ENCODE measurements at regions not wholly inside any gene's neighbourhood (a gene's known extent, or its start where the extent isn't known, plus 50 kb on each side); places are given as distances from the start of the nearest gene placed in this dataset.
A peak's percentile ranks its signal among the peaks of the same experiment; 100 is the strongest.

- H3K27me3 ChIP-seq (replicated peaks; ENCODE audit: control insufficient read depth, insufficient read depth, low read length) = peaks cover 5% of the 10 kb centered on the region
- H3K4me3 ChIP-seq (replicated peaks; ENCODE audit: low read depth, low read length) = no peak overlapping the region
- DNase-seq (ENCODE audit: extremely low read depth, insufficient read length) = no peak
- TF ChIP-seq, protein P1, sequence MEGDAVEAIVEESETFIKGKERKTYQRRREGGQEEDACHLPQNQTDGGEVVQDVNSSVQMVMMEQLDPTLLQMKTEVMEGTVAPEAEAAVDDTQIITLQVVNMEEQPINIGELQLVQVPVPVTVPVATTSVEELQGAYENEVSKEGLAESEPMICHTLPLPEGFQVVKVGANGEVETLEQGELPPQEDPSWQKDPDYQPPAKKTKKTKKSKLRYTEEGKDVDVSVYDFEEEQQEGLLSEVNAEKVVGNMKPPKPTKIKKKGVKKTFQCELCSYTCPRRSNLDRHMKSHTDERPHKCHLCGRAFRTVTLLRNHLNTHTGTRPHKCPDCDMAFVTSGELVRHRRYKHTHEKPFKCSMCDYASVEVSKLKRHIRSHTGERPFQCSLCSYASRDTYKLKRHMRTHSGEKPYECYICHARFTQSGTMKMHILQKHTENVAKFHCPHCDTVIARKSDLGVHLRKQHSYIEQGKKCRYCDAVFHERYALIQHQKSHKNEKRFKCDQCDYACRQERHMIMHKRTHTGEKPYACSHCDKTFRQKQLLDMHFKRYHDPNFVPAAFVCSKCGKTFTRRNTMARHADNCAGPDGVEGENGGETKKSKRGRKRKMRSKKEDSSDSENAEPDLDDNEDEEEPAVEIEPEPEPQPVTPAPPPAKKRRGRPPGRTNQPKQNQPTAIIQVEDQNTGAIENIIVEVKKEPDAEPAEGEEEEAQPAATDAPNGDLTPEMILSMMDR (IDR thresholded peaks at IDR 0.05; ENCODE audit: insufficient read depth, low read length, poor library complexity, severe bottlenecking) = no peak
- H3K36me3 ChIP-seq (ENCODE audit: control insufficient read depth, insufficient read depth, low read length) = no peaks in the 10 kb centered on the region
Observed at GRCh38 chr1:10908266-10908665, 104.2 kb upstream of the TARDBP start.

DNA sequence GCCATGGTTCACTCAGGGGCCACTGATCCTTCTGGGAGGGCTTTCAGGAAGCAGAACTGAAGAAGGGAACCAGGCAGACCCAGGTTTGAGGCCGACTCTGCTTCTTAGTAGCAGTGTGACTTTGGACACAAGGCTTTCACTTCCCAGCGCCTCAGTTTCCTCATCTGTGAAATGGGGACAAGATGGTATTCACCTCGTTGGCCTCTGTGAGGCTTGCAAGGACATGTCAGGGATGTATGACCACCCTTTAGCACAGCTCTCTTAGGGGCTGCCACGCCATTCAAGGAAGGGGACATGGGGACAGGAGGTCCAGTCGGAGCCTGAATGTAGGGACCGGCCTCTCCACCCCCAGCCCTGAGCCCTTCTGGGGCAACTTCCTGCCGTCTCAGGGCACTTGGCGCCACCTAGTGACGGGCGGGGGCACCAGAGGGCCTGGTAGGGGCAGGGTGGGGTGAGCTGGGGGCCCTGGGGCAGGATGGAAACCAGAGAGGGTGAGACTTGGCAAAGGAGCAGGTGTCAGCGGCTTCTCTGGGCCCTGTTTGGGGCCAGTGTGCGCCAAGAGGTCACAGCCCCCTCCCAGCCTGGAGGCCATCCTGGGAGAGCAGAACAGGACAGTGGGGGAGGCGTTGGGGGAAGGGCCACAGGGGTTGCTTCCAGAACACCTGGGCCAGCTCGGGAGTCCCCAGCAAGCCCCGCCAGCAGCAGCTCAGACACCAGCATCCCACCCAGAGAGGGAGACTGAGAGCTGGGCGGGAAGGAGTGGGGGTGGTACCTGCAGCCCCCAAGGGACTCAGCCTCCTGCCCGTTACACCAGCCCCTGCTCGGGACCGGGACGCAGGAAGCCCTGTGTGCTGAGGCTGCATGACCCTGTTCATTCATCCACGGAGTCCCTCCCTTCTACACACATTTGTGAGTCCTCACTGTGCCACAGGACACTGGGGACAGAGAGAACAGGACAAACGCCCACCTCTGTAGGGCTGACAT lies 102.5 kb upstream of the TARDBP start:
- Histone ChIP-seq H3K36me3 (ENCODE audit: control insufficient read depth, insufficient read depth, low read length) (no peaks in the 10 kb centered on the region), H3K4me3 (replicated peaks; ENCODE audit: low read depth, low read length) (no peak overlapping the region), H3K27me3 (replicated peaks; ENCODE audit: control insufficient read depth, insufficient read depth, low read length) (peaks cover 3% of the 10 kb centered on the region)
- TF ChIP-seq, protein P1 (IDR thresholded peaks at IDR 0.05; ENCODE audit: insufficient read depth, low read length, poor library complexity, severe bottlenecking) = peak; percentile 96
- DNase-seq (ENCODE audit: extremely low read depth, insufficient read length) = peak; percentile 57

GRCh38 chr1:10910681-10911489 lies 101.6 kb upstream of the TARDBP start:
- no peak overlapping the region for H3K4me3 ChIP-seq (replicated peaks; ENCODE audit: low read depth, low read length)
- no peak for DNase-seq (ENCODE audit: extremely low read depth, insufficient read length)
- TF ChIP-seq, protein P1 (IDR thresholded peaks at IDR 0.05; ENCODE audit: insufficient read depth, low read length, poor library complexity, severe bottlenecking) = no peak
- H3K27me3 ChIP-seq (replicated peaks; ENCODE audit: control insufficient read depth, insufficient read depth, low read length) = peaks cover 3% of the 10 kb centered on the region
- no peaks in the 10 kb centered on the region for H3K36me3 ChIP-seq (ENCODE audit: control insufficient read depth, insufficient read depth, low read length)

DNA sequence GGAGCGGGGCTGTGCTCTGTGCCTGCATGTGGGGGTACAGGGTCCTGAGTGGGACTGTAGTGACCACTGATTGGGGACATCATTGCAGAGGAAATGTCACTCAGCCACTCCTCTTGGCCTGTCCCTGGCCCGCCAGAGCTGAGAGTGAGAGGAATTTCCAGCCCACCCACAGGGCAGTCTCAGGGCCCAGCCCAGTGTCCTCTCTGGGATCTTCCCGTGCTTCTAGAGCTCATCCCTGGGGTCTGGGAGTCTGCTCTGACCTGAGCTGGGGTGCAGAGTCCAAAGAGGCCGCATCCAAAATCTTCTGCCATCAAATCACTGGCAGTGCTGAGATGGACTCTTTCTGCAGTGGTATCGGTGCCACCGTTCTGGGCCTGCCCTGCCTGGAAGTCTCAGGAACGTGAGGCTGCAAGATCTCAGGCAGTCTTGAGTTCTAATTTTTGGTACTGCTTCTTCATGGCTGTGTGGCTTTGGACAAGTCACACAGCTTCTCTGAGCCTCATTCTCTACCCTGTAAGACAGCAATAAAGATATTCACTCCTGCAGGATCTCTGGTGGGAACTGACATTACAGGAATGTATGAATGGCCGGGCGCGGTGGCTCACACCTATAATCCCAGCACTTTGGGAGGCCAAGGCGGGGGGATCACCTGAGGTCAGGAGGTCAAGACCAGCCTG lies 100.8 kb upstream of the TARDBP start:
- DNase-seq (ENCODE audit: extremely low read depth, insufficient read length) = no peak
- TF ChIP-seq, protein P1 (IDR thresholded peaks at IDR 0.05; ENCODE audit: insufficient read depth, low read length, poor library complexity, severe bottlenecking) = no peak
- H3K27me3 ChIP-seq (replicated peaks; ENCODE audit: control insufficient read depth, insufficient read depth, low read length) = peaks cover 2% of the 10 kb centered on the region
- H3K4me3 ChIP-seq (replicated peaks; ENCODE audit: low read depth, low read length) = no peak overlapping the region
- H3K36me3 ChIP-seq (ENCODE audit: control insufficient read depth, insufficient read depth, low read length) = no peaks in the 10 kb centered on the region

DNA sequence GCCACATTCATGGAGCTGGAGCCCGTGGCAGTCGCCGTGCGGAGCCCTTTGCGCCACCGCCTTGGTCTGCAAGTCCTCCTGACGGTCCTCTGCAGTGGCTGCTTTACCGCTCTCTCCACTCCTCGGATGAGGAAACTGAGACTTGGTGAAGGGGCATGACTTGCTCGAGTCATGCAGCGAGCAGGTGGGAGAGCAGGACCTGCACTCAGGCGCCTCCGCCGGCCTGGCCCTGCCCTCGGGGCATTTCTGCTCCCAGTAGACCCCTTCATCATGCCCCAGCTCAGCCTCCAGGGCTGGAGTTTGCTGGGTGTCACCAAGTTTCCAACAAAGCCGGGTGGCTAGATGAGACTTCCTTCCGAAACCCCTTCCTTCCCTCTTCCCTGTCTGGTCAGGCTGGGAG lies 100.0 kb upstream of the TARDBP start:
- Histone ChIP-seq H3K4me3 (replicated peaks; ENCODE audit: low read depth, low read length) (no peak overlapping the region), H3K27me3 (replicated peaks; ENCODE audit: control insufficient read depth, insufficient read depth, low read length) (no peaks in the 10 kb centered on the region; the same call in none of the 2 replicates), H3K36me3 (ENCODE audit: control insufficient read depth, insufficient read depth, low read length) (no peaks in the 10 kb centered on the region)
- TF ChIP-seq, protein P1 (IDR thresholded peaks at IDR 0.05; ENCODE audit: insufficient read depth, low read length, poor library complexity, severe bottlenecking) = no peak
- no peak for DNase-seq (ENCODE audit: extremely low read depth, insufficient read length)
